Choroid plexus epithelial cell (primary cell): ENCODE measurements at regions not wholly inside any gene's neighbourhood (a gene's known extent, or its start where the extent isn't known, plus 50 kb on each side); places are given as distances from the start of the nearest gene placed in this dataset.

Source experiments
- DNase-seq: peaks from one replicate; pipeline ENCODE4 v3.0.0-alpha.2; 2010; ENCODE audit warnings: low read depth
- H3K4me3 ChIP-seq: 2 replicates; pipeline ENCODE4 v1.5.1; 2011; ENCODE audit warnings: low read depth, mild to moderate bottlenecking, control low read depth, low read length, moderate library complexity
- TF ChIP-seq, protein P1 (sequence below): conservative IDR thresholded peaks from 2 replicates; pipeline ENCODE4 v1.5.1; 2011; ENCODE audit warnings: low read depth, mild to moderate bottlenecking, control low read depth, inconsistent platforms, low read length, moderate library complexity

GRCh38 chr13:22024381-22024994 lies 353.6 kb downstream of the FGF9 start:
- DNase-seq: no peak
- no peak overlapping the region for H3K4me3 ChIP-seq
- TF ChIP-seq, protein P1, sequence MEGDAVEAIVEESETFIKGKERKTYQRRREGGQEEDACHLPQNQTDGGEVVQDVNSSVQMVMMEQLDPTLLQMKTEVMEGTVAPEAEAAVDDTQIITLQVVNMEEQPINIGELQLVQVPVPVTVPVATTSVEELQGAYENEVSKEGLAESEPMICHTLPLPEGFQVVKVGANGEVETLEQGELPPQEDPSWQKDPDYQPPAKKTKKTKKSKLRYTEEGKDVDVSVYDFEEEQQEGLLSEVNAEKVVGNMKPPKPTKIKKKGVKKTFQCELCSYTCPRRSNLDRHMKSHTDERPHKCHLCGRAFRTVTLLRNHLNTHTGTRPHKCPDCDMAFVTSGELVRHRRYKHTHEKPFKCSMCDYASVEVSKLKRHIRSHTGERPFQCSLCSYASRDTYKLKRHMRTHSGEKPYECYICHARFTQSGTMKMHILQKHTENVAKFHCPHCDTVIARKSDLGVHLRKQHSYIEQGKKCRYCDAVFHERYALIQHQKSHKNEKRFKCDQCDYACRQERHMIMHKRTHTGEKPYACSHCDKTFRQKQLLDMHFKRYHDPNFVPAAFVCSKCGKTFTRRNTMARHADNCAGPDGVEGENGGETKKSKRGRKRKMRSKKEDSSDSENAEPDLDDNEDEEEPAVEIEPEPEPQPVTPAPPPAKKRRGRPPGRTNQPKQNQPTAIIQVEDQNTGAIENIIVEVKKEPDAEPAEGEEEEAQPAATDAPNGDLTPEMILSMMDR: no peak

- H3K4me3 ChIP-seq: no peak overlapping the region
- TF ChIP-seq, protein P1: no peak
Observed at GRCh38 chr13:22027566-22027965, 356.7 kb downstream of the FGF9 start.

DNA sequence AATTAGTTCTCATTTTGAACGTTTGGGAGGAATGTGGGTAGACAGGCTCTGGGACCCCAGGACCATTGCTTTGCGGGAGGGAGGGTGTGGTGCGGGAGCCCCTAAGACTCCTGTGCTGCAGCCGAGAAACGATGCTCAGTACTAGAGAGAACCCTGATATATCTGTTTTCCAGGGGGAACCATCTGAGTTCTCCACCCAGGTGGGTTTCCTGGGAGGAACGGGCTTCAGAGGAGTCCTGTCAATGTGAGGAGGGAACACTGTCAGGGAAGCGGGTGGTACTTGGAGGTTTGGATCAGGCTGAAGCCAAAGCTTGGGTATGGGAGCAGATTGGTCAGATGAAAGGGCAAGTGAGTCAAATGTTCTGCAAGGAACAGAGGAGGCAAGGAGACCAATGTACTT lies 358.0 kb downstream of the FGF9 start:
- H3K4me3 ChIP-seq: no peak overlapping the region
- TF ChIP-seq, protein P1: no peak
- DNase-seq: no peak

More at GRCh38 chr13:22027566-22027965, 356.7 kb downstream of the FGF9 start:
- DNase-seq: no peak

DNA sequence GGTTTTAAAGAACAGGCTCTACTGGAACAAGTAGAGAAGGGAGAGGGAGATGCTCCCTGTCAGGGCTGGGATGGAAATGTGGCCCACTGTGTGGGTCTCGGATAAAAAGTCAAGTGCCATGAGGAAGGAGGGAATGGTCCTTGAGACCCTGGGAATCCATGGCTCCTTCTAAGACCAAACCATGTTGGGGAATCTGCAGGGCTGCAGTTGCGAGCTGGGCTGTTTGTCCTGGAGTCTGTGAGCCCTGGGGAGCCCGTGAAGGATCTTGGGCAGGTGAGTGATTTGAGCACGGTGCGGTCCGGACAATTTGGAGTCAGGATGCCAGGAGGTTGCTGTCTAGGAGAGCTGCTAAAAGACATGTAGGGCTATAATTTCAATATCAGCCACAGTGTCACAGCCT lies 359.4 kb downstream of the FGF9 start:
- DNase-seq: no peak
- TF ChIP-seq, protein P1: no peak
- no peak overlapping the region for H3K4me3 ChIP-seq

DNA sequence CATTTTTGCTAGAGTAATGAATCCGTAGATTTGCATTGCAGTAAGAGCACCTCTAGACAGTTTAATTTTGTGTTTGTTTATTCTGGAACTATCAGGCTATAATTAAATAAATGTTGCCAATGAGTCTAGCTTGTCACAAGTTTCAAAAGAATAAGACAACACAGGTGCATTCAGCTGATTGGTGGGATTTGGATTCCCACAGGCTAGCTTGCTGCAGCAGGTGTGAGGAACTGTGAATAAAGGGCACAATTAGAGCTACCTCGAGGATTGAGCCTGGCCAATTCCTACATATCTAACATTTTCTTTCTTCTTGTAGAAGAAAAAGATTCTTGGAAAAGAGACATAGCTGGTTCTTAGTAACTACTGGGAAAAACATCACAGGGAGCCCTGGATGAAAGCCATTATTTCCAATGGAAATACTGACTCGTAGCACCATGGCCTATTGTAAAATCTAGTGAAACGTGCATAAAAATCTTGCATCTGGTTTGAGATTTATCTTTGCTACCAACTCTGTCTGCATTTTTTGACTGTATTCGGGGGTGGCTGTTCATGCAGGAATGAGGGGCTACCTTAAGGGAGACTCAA lies 360.9 kb downstream of the FGF9 start:
- H3K4me3 ChIP-seq: no peak overlapping the region
- no peak for DNase-seq
- TF ChIP-seq, protein P1: no peak

- no peak for DNase-seq
- TF ChIP-seq, protein P1: no peak
- H3K4me3 ChIP-seq: no peak overlapping the region
Observed at GRCh38 chr13:22032905-22033304, 362.0 kb downstream of the FGF9 start.

DNA sequence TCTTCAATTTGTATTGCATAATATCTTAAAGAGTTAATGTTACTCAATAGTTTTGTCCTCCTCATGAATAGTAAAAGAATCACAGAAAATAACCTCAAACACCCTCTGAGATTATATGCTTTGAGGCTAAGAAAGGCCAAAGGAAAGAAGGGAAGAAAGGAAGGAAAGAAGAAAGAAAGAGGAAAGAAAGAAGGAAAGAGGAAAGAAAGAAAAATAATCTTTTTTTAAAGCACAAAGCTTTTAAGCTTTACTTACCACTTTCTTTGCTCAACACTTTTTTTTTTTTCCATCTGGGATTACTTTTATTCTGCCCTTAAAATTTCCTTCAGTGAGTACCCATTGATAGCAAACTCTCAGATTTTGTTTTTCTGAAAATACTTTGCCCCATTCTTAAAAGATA lies 369.1 kb downstream of the FGF9 start:
- TF ChIP-seq, protein P1: no peak
- no peak for DNase-seq
- H3K4me3 ChIP-seq: no peak overlapping the region
